CD4-positive, alpha-beta T cell treated with Interleukin-1 beta for 1 hour (primary cell): ENCODE measurements at regions not wholly inside any gene's neighbourhood (a gene's known extent, or its start where the extent isn't known, plus 50 kb on each side); places are given as distances from the start of the nearest gene placed in this dataset.

Experiments used
- DNase-seq, 2 donors: peaks; one replicate each; pipeline ENCODE4 v3.0.0-alpha.2; 2020 to 2022

- DNase-seq = no peak
Measured at GRCh38 chr2:145265244-145265643, 745.3 kb upstream of the ZEB2 start.

- DNase-seq = no peak
Measured at GRCh38 chr2:145260674-145261073, 740.8 kb upstream of the ZEB2 start.

GRCh38 chr2:145260081-145260480 lies 740.2 kb upstream of the ZEB2 start:
- no peak for DNase-seq

DNA sequence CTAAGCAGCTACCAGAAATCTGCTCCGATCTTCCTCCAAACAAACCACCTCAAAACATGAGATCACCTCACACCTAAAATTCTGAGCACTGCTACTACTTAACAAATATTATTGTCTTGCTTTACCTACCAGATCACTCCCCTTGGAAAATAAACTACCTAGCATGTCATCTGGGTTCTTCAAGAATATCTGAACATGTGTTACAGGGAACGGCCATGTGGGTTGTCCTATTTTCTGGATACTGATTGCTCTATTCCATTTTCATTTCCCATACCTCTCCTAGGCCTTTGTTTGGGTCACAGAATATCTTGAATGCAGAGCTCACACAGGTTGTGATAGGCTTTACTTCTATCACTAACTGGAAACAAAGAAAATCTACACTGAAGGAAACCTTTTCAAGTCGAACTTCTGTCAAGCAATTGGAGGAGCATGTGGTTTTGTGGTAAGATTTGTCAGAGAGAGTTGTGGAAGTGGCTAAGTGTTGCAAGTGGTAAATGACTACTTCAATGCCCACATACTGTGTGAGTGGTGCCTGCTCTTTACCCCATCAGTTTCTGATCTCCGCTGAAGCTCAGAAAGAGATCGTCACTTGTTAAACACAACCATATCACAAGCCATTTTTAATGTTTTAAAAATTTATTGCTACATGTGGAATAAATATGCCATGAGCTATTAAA lies 739.1 kb upstream of the ZEB2 start:
- peak; percentile 3 to 24 for DNase-seq

- no peak for DNase-seq
Measured at GRCh38 chr2:145257931-145258330, 738.0 kb upstream of the ZEB2 start.

GRCh38 chr2:145256551-145256950 lies 736.6 kb upstream of the ZEB2 start:
- no peak for DNase-seq

- DNase-seq = no peak
Measured at GRCh38 chr2:145254291-145254690, 734.4 kb upstream of the ZEB2 start.

DNA sequence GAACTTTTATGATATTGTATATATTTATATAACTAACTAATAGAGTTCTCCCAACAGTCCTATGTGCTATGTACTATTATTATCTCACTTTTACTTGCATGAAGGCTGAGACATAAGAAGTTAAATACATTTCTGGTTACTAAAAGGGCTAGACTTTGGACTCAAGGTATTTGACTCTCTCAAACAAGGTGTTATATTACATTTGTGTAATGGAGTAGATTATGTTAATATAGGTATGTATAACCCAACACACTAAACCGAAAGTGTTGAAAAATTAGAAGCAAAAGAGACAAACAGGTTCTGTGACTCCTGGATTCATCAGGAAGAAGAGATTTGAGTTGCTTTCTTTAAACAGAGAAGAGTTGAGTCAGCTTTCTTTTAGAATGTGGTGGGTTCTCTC lies 733.6 kb upstream of the ZEB2 start:
- no peak for DNase-seq

- no peak for DNase-seq
Measured at GRCh38 chr2:145245268-145245870, 725.5 kb upstream of the ZEB2 start.

- no peak for DNase-seq
Measured at GRCh38 chr2:145235312-145235711, 715.4 kb upstream of the ZEB2 start.

- no peak for DNase-seq
Measured at GRCh38 chr2:145230546-145230945, 710.6 kb upstream of the ZEB2 start.

GRCh38 chr2:145228506-145228905 lies 708.6 kb upstream of the ZEB2 start:
- no peak for DNase-seq

GRCh38 chr2:145226901-145227300 lies 707.0 kb upstream of the ZEB2 start:
- no peak for DNase-seq

DNA sequence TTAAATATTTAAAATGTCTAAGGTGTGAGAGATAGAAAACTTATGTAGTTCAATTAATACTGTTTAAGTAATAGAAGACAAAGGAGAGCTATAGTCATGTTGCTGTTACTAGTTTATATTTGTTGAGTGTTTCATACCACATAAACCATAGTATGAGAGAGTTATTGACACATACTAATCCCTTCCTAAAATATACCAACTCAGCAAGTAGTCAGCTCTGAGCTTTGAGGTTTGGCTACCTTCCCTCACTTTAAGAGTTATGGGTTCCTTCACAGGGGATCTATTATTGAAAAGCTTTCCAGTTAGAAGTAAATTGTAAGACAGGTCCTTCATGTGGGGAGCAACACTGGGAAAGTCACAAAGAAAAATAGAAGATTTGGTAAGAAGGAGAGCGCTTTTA lies 701.6 kb upstream of the ZEB2 start:
- DNase-seq = no peak

DNA sequence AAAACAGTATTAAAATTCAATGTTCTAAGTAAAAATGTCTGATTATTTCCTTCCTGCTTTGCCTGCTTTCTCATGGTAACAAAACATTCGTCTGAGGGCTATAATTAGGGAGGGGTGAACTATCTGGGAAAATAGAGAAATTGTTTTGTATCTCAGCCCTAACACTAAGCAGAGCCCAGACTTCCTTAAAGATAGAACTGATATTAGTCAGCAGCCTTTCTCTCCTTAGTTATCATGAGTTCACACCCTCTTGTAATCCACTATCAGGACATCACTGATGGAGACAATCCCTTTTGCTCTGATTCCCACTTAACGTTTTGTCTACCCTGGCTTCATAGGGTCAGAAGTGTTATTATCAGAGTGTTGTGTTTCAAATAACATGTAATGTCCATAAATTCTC lies 701.1 kb upstream of the ZEB2 start:
- no peak for DNase-seq

DNA sequence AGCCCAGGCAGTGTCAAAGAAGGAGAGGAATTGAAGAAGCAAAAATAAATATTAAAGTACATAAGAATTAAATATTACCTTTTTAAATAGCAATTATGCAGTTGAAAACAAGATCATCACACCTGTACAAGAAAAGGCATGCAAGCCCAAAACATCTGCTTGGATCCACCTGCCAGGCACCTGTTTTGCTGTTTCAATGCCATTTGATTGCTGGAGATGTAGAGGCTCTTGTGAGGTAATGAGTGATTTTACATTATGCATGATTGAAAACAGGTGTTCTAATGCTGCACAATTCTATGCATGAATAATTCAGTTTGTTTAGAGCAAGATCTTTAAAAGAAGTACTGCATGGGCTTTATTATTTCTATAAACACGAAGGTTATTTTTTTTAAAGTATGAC lies 700.6 kb upstream of the ZEB2 start:
- DNase-seq = no peak

- no peak for DNase-seq
Measured at GRCh38 chr2:145207884-145208283, 688.0 kb upstream of the ZEB2 start.

DNA sequence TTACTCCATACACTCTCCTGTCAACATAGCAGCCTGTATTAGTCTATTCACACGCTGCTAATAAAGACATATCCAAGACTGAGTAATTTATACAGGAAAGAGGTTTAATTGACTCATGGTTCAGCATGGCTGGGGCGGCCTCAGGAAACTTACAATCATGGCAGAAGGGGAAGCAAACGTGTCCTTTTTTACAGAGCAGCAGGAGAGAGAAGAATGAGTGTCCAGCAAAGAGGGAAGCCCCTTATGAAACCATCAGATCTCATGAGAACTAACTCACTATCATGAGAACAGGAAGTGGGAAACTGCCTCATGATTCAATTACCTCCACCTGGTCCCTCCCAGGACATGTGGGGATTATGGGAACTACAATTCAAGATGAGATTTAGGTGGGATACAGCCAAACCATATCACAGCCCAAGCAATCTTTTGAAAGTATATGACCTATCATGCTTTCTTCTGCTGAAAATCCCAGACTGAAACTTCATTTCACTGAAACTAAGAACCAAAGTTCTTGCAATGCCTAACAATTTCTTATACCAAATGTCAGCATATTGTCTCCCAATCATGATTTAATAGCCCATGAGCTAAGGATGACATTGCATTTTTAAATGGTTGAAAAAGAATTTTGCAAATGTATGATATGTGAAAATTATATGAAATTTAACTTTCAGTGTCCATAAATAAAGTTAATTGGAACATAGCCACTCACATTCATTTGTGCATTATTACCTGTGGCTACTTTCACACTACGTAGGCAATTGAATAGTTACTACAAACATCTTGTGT lies 686.8 kb upstream of the ZEB2 start:
- DNase-seq = no peak

DNA sequence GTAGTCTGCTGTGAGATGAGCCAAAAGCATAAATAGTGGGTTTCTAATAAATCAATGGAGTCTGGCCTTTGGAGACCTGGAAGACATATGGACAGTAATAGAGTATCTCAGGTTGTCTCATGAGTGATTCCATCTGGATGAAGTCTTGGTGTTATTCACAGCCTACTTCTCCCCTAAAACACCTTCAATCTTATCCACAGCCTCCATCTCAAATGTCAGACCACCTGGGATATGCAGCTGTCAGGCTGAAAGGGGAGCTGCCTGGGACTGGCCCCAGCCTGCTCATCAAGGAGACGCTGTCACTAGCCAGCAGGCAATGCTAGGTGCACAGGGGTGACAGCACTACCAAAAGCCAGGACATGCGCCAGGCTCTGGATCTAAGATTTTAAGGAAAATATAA lies 684.0 kb upstream of the ZEB2 start:
- DNase-seq = no peak

DNA sequence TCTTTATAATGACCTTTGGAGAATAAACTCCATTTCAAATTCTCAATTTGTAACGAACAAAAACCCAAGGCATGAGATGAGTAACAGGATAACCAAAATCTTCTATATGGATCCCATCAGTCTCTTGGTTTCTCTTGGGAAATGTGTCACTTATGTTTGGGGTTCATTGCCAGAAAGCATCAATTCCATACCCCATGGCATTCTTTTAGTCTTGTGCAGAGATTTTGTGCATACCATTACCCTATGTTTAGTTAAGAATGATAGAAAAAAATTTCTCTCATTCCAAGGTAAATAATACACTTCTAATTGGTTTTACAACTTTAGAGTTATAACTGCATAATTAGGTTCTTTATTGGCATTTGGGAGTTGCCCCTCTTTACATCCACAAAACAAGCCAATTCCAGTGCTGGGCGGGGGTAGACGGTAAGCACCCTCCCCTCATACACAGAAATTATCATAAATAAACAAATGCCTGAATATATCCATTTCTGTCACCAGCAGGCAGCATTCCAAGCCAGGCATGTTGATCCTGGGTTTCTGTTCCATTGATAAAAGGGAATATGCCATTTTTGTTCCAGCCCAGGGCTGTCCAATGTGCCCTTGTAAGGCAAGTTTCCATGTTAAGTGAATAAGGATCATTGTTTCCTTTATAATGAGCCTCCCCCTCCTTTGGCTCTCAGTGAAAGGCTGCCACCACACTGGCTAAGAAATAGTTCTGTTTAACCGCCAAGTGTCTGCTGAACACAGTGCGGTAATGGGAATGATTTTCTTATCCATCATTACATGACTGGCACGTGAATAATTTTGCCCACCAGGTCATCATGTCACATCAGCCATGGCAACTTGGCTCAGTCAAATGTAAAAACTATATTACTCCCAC lies 680.1 kb upstream of the ZEB2 start:
- no peak for DNase-seq

- DNase-seq = no peak
Measured at GRCh38 chr2:145199042-145199441, 679.1 kb upstream of the ZEB2 start.

GRCh38 chr2:145198555-145198954 lies 678.6 kb upstream of the ZEB2 start:
- no peak for DNase-seq

DNA sequence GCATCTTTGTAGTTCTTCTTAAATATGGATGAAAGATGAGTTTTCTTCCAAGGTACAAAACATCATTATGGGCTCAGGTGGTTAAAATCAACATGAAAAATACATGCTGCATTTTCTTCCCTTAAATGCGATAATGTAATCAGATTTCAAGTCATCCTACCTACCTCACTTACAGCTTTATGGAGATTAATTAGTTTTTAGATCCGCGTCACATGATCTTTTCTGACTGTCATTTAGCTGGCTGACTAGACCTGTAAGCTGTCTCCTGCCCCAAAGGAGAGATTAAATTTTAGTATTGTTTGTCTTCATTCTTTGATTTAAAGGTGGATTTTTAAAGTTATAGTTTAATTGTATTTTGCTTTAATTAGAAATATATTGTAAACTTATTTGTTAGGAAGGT lies 678.0 kb upstream of the ZEB2 start:
- no peak for DNase-seq
